Neuronal stem cell (in vitro differentiated cells): ENCODE measurements at regions not wholly inside any gene's neighbourhood (a gene's known extent, or its start where the extent isn't known, plus 50 kb on each side); places are given as distances from the start of the nearest gene placed in this dataset.

ENCODE experiments used
- DNase-seq: peaks from one replicate; pipeline ENCODE4 v3.0.0-alpha.2; 2013; ENCODE audit warnings: low spot score
- H2AFZ ChIP-seq: one replicate; pipeline ENCODE4 v1.6.1; 2013; ENCODE audit warnings: mild to moderate bottlenecking, low read length, inconsistent platforms
- H2AK5ac ChIP-seq: 2 replicates; pipeline ENCODE4 v1.6.1; 2013; ENCODE audit warnings: low read depth, mild to moderate bottlenecking, inconsistent platforms, low read length, moderate library complexity, mixed read lengths
- H2BK120ac ChIP-seq: 2 replicates; pipeline ENCODE4 v1.6.1; 2013; ENCODE audit warnings: low read depth, mild to moderate bottlenecking, inconsistent platforms, low read length, moderate library complexity, mixed read lengths
- H2BK12ac ChIP-seq: one replicate; pipeline ENCODE4 v1.6.1; 2013; ENCODE audit warnings: low read length, inconsistent platforms
- H2BK15ac ChIP-seq: 2 replicates; pipeline ENCODE4 v1.6.1; 2013; ENCODE audit warnings: mild to moderate bottlenecking, low read length, inconsistent platforms, mixed read lengths
- H2BK5ac ChIP-seq: one replicate; pipeline ENCODE4 v1.6.1; 2013; ENCODE audit warnings: inconsistent platforms, mild to moderate bottlenecking, low read length, moderate library complexity
- H3K14ac ChIP-seq: one replicate; pipeline ENCODE4 v1.6.1; 2013; ENCODE audit warnings: low read length, inconsistent platforms
- H3K18ac ChIP-seq: 2 replicates; pipeline ENCODE4 v1.6.1; 2013; ENCODE audit warnings: low read length, inconsistent platforms
- H3K23ac ChIP-seq: 2 replicates; pipeline ENCODE4 v1.6.1; 2013; ENCODE audit warnings: low read depth, mild to moderate bottlenecking, mixed read lengths, low read length, inconsistent platforms; ENCODE audit not compliant: poor library complexity
- H3K27ac ChIP-seq: replicated peaks from 3 replicates; pipeline ENCODE4 v1.5.1; 2013; ENCODE audit warnings: low read length, inconsistent platforms
- H3K27me3 ChIP-seq, 3 experiments: 2 replicates each; pipeline ENCODE4 v1.6.1; 2013; ENCODE audit warnings: low read length in 3 of 3, mild to moderate bottlenecking in 2 of 3, inconsistent platforms in 1 of 3, low read depth in 1 of 3, mixed read lengths in 1 of 3, moderate library complexity in 1 of 3; ENCODE audit not compliant: control insufficient read depth in 3 of 3, insufficient read depth in 3 of 3
- H3K36me3 ChIP-seq, 2 donors: replicated peaks in 1 of 2; 2 replicates each; pipeline ENCODE4 v1.6.1; 2013; ENCODE audit warnings: low read length in 2 of 2; ENCODE audit not compliant: control insufficient read depth in 2 of 2, insufficient read depth in 2 of 2
- H3K4ac ChIP-seq: 2 replicates; pipeline ENCODE4 v1.6.1; 2013; ENCODE audit warnings: inconsistent platforms, mild to moderate bottlenecking, low read length, moderate library complexity
- H3K4me1 ChIP-seq, 2 donors: 1 replicate in 1 of 2; 2 replicates in 1 of 2; pipeline ENCODE4 v1.6.1; 2013; ENCODE audit warnings: low read length in 2 of 2, low read depth in 1 of 2; ENCODE audit not compliant: control insufficient read depth in 2 of 2, insufficient read depth in 1 of 2
- H3K4me2 ChIP-seq: one replicate; pipeline ENCODE4 v1.6.1; 2013; ENCODE audit warnings: mild to moderate bottlenecking, low read length, inconsistent platforms; ENCODE audit not compliant: insufficient read depth, poor library complexity, severe bottlenecking
- H3K4me3 ChIP-seq, 2 donors: 2 replicates each; pipeline ENCODE4 v1.5.1; 2013; ENCODE audit warnings: low read length in 2 of 2, mild to moderate bottlenecking in 2 of 2, inconsistent platforms in 1 of 2, moderate library complexity in 1 of 2
- H3K79me1 ChIP-seq: one replicate; pipeline ENCODE4 v1.6.1; 2013; ENCODE audit warnings: low read depth, mild to moderate bottlenecking, inconsistent platforms, low read length, moderate library complexity
- H3K9ac ChIP-seq: one replicate; pipeline ENCODE4 v1.6.1; 2013; ENCODE audit warnings: mild to moderate bottlenecking, low read depth, low read length, inconsistent platforms; ENCODE audit not compliant: poor library complexity
- H3K9me3 ChIP-seq, 2 donors: replicated peaks in 1 of 2; 2 replicates each; pipeline versions ENCODE3 to v1.6.1; 2013; ENCODE audit warnings: low read length in 2 of 2, mild to moderate bottlenecking in 2 of 2, inconsistent platforms in 1 of 2, low read depth in 1 of 2, mixed read lengths in 1 of 2, moderate library complexity in 1 of 2; ENCODE audit not compliant: control insufficient read depth in 2 of 2, insufficient read depth in 1 of 2
- H4K8ac ChIP-seq: one replicate; pipeline ENCODE4 v1.6.1; 2013; ENCODE audit warnings: low read depth, mild to moderate bottlenecking, inconsistent platforms, low read length, moderate library complexity
- H4K91ac ChIP-seq: one replicate; pipeline ENCODE4 v1.6.1; 2013; ENCODE audit warnings: low read length, low read depth, mild to moderate bottlenecking, inconsistent platforms; ENCODE audit not compliant: poor library complexity
- WGBS, 2 donors: extraction: QIAGEN DNeasy Blood & Tissue Kit; methylation state at CpG; one replicate each; pipeline ENCODE4 v1.1.7; 2013; ENCODE audit warnings: missing lambda C conversion rate in 2 of 2, mixed read lengths in 1 of 2; ENCODE audit not compliant: insufficient read length in 2 of 2, insufficient replicate concordance in 1 of 2; ENCODE audit errors: extremely low coverage in 2 of 2; 5-methylcytosine and 5-hydroxymethylcytosine counted together

DNA sequence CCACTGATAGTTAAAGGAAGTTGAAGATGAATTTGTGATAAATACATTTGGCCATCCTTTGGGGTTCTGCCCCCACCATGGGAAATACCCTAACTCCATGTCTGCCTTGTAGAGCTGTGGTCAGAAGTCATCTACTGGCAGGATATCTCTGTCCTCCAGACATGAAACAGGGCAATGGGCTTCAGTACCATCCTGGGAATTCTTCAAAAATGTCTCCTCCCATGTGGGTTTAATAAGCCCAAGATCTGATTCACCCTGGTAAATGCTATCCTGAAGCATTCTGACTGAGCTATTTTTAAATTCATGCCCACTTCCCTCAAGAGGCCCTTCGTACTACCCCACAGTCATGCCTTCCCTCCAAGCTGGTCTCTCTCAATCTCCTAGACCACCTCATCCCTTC is 113.7 kb upstream of the SLC25A36 start:
- H3K4ac ChIP-seq = no peak overlapping the region
- H2BK5ac ChIP-seq = no peak overlapping the region
- no peak overlapping the region for H3K14ac ChIP-seq
- WGBS, 2 donors = no CpG with 5 or more reads among the region's 1 CpG
- H2AK5ac ChIP-seq = no peak overlapping the region
- no peak overlapping the region for H3K27ac ChIP-seq
- H2BK15ac ChIP-seq = no peak overlapping the region
- no peak overlapping the region for H2BK12ac ChIP-seq
- no peaks in the 10 kb centered on the region for H3K9me3 ChIP-seq
- H4K8ac ChIP-seq = no peak overlapping the region
- H3K27me3 ChIP-seq = no peaks in the 10 kb centered on the region
- no peak overlapping the region for H3K4me3 ChIP-seq
- no peak overlapping the region for H3K23ac ChIP-seq
- H3K4me2 ChIP-seq = no peak overlapping the region
- no peaks in the 10 kb centered on the region for H3K36me3 ChIP-seq
- H3K18ac ChIP-seq = no peak overlapping the region
- no peak for DNase-seq
- H3K4me1 ChIP-seq = no peaks in the 10 kb centered on the region
- H3K79me1 ChIP-seq = no peaks in the 10 kb centered on the region
- H2AFZ ChIP-seq = no peak overlapping the region
- no peak overlapping the region for H3K9ac ChIP-seq
- H2BK120ac ChIP-seq = no peak overlapping the region
- no peak overlapping the region for H4K91ac ChIP-seq

DNA sequence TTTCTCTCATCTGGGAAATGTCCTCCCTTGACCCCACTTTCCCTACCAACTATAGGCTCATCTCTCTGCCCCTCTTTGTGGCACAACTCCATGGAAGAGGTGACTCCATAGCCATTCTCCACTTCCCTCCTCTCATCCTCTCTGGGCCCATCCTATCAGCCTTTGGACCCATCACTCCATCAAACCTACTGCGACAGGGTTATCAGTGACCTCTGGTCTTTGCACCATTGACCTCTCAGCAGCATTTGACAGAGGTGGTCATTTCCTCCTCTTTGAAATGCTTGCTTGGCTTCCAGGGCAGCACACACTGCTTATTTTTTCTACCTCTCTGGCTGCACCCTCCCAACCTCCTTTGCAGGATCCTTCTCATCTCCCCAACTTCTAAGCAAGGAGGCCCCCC is 113.1 kb upstream of the SLC25A36 start:
- DNase-seq = no peak
- peak overlapping the region in 1 of 2 donors; percentile 49 for H3K4me3 ChIP-seq
- H2BK5ac ChIP-seq = no peak overlapping the region
- no peaks in the 10 kb centered on the region for H3K36me3 ChIP-seq
- H4K8ac ChIP-seq = no peak overlapping the region
- no peaks in the 10 kb centered on the region for H3K27me3 ChIP-seq
- H3K9me3 ChIP-seq = no peaks in the 10 kb centered on the region
- no peak overlapping the region for H3K14ac ChIP-seq
- no peak overlapping the region for H3K4ac ChIP-seq
- H2BK15ac ChIP-seq = no peak overlapping the region
- no CpG with 5 or more reads among the region's 1 CpG for WGBS, 2 donors
- H2AFZ ChIP-seq = no peak overlapping the region
- H2AK5ac ChIP-seq = no peak overlapping the region
- H2BK120ac ChIP-seq = no peak overlapping the region
- no peak overlapping the region for H4K91ac ChIP-seq
- no peak overlapping the region for H3K4me2 ChIP-seq
- no peak overlapping the region for H3K18ac ChIP-seq
- no peak overlapping the region for H3K27ac ChIP-seq
- H3K9ac ChIP-seq = no peak overlapping the region
- no peak overlapping the region for H3K23ac ChIP-seq
- H3K4me1 ChIP-seq = no peaks in the 10 kb centered on the region
- no peaks in the 10 kb centered on the region for H3K79me1 ChIP-seq
- H2BK12ac ChIP-seq = no peak overlapping the region

DNA sequence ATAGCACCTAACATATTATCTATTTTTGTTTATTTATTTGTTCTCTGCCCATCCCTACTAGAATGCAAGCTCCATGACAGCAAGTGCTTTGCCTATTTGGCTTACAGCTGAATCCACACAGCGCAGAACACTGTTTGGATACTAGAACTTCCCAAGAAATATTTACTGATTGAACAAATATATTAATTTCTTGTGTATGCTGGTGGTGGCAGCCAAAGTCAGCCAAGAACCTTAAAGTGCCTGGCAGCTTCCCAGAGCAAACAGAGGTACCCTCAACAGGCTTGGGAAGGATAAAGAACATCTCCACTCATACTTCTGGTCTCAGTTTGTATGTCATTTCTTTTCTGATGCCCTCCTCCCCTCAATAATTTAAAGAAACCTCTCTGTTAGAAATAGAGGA is 111.8 kb upstream of the SLC25A36 start:
- Histone ChIP-seq H2BK15ac (no peak overlapping the region), H3K4me2 (no peak overlapping the region), H4K91ac (no peak overlapping the region), H3K4me3 (no peak overlapping the region), H3K23ac (no peak overlapping the region), H3K27ac (no peak overlapping the region), H3K9me3 (no peaks in the 10 kb centered on the region), H3K36me3 (no peaks in the 10 kb centered on the region), H3K4ac (no peak overlapping the region), H3K4me1 (no peaks in the 10 kb centered on the region), H2BK12ac (no peak overlapping the region), H3K9ac (no peak overlapping the region), H4K8ac (no peak overlapping the region), H2BK120ac (no peak overlapping the region), H3K79me1 (no peaks in the 10 kb centered on the region), H3K27me3 (no peaks in the 10 kb centered on the region), H2AFZ (no peak overlapping the region), H2AK5ac (no peak overlapping the region), H3K18ac (no peak overlapping the region), H2BK5ac (no peak overlapping the region), H3K14ac (no peak overlapping the region)
- no CpG with 5 or more reads among the region's 1 CpG for WGBS, 2 donors
- no peak for DNase-seq

DNA sequence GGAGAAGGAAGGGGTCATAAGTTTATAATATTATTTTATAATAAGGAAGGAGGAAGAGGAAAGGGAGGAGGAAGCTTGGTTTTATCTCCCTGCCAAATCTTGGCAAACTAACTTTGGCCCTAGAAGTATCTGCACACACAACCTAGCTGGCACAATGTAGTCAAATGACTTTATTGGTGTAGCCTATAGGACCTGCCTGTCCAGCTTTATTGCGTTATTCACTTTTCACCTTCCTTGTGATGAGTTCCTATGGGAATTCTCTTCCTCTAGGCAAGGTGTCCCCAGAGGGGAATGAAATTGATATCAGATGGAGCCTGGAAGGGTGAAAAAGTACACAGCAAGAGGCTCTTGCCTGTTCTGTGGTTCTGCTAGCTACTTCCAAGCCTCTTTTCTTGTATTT is 111.2 kb upstream of the SLC25A36 start:
- no CpG with 5 or more reads among the region's 1 CpG for WGBS, 2 donors
- H3K4ac ChIP-seq = no peak overlapping the region
- DNase-seq = no peak
- no peak overlapping the region for H2BK12ac ChIP-seq
- H3K9me3 ChIP-seq = no peaks in the 10 kb centered on the region
- H4K8ac ChIP-seq = no peak overlapping the region
- no peak overlapping the region for H4K91ac ChIP-seq
- no peak overlapping the region for H2BK5ac ChIP-seq
- no peak overlapping the region for H3K9ac ChIP-seq
- H3K4me1 ChIP-seq = no peaks in the 10 kb centered on the region
- no peak overlapping the region for H2AFZ ChIP-seq
- no peak overlapping the region for H3K27ac ChIP-seq
- H2BK15ac ChIP-seq = no peak overlapping the region
- no peaks in the 10 kb centered on the region for H3K36me3 ChIP-seq
- no peak overlapping the region for H3K4me3 ChIP-seq
- no peaks in the 10 kb centered on the region for H3K27me3 ChIP-seq
- H3K4me2 ChIP-seq = no peak overlapping the region
- H3K14ac ChIP-seq = no peak overlapping the region
- no peak overlapping the region for H3K18ac ChIP-seq
- H2AK5ac ChIP-seq = no peak overlapping the region
- no peaks in the 10 kb centered on the region for H3K79me1 ChIP-seq
- no peak overlapping the region for H3K23ac ChIP-seq
- H2BK120ac ChIP-seq = no peak overlapping the region
